ENCODE measurements at regions not wholly inside any gene's neighbourhood (a gene's known extent, or its start where the extent isn't known, plus 50 kb on each side); places are given as distances from the start of the nearest gene placed in this dataset.

DNA sequence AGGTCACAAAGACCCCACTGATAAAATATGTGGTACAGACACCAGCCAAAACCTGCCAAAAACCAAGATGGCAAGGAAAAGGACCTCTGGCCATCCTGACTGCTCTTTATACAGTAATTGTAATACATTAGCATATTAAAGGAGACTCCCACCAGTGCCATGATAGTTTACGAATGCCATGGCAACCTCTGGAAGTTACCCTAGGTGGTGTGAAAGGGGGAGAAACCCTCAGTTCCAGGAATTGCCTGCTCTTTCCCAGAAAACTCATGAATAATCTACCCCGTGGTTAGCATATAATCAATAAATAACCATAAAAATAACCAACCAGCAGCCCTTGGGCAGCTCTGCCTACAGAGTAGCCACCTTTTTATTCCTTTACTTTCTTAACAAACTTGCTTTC lies 129.8 kb upstream of the EPB41L3 start:
- H3K36me3 ChIP-seq, result no peaks in the 10 kb centered on the region

DNA sequence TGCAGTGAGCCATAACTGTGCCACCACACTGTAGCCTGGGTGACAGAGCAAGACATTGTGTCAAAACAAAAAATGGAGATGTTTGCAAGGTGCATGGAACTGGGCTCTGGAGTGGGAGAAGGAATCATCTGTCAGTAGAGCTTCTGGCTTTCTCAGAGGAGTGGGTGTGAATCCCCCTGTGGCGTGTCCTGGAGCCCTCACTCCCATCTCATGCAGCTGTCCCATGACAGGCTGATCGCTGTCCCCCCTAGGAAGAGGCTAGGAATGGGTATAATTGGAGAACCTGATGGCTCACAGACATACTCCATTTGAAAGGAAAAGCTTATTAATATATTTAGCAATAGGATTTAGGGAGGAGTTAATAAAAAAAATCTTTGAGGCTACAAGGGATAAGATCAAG lies 125.8 kb upstream of the EPB41L3 start:
- Histone ChIP-seq H3K27me3 (no peaks in the 10 kb centered on the region), H3K36me3 (no peaks in the 10 kb centered on the region), H3K4me3 (no peak overlapping the region), H3K9me3 (no peaks in the 10 kb centered on the region)
- no peak for DNase-seq

More for the DNA sequence above, 129.8 kb upstream of the EPB41L3 start:
- no peaks in the 10 kb centered on the region for H3K27me3 ChIP-seq
- no peaks in the 10 kb centered on the region for H3K9me3 ChIP-seq
- no peak for DNase-seq
- no peak overlapping the region for H3K4me3 ChIP-seq

DNA sequence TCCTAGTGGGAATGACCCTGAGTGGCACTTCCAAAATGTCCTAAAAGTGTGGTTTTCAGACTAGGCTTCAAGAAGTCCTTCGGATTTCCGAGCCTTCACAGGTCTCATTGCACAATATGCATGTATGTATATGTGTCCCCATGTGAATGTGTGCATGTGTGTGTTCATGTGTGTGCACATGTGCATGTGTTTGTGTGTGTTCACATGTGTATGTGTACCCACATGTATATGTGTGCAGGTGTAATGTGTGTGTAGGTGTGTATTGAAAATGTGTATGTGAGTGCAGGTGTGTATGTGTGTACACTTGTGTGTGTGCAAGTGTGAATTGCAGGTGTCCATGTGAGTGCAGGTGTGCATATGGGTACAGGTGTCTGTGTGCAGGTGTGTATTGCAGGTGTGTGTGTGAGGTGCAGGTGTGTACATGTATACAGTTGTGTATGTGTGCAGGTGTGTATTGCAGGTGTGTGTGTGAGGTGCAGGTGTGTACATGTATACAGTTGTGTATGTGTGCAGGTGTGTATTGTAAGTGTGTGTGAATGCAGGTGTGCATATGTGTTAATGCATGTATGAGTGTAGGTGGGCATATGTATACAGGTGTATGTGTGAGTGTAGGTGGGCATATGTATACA lies 124.4 kb upstream of the EPB41L3 start:
- Histone ChIP-seq H3K36me3 (no peaks in the 10 kb centered on the region), H3K9me3 (no peaks in the 10 kb centered on the region), H3K4me3 (no peak overlapping the region), H3K27me3 (no peaks in the 10 kb centered on the region)
- DNase-seq, result no peak

DNA sequence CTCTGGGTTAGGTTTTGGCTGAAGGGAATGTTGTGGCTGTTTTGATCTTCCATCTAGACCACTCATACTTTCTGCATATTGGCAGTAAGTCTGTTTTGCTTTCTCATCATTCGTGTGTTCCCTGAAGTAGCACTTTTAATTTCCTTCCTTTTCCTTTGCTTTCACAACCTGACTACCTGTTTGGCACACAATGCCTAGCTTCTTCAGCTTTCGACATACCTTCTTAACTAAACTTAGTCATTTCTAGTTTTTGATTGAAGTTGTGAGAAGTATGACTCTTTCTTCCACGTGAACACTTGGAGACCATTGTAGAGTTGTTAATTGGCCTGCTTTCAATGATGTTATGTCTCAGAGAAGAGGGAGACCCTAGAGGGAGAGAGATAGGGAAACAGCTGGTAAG lies 123.6 kb upstream of the EPB41L3 start:
- no peaks in the 10 kb centered on the region for H3K27me3 ChIP-seq
- no peaks in the 10 kb centered on the region for H3K36me3 ChIP-seq
- no peak for DNase-seq
- H3K9me3 ChIP-seq, result no peaks in the 10 kb centered on the region
- no peak overlapping the region for H3K4me3 ChIP-seq

DNA sequence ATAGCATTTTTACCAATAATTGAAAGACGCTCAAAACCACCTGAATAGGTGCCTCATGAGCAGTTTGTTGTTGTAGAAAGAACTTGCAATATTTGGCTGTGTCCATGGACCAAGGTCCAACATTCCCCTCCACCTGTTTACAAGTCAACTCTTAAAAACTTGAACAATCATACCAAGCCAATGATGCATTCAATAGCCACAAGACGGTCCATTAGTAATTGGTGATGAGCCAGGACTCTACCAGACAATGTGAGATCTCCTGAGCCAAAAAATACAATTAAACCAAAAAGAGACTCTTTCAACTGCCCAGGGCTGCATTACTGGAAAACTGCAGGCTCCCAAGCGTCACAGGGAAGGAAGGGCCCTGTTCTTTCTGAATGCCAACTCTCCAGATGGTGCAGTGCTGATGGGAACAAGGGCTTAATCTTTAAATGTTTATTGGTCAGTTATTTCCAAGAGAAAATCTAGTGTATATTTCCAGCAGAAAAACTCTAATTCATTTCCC lies 118.8 kb upstream of the EPB41L3 start:
- no peak overlapping the region for H3K4me3 ChIP-seq
- DNase-seq, result no peak
- no peaks in the 10 kb centered on the region for H3K9me3 ChIP-seq
- no peaks in the 10 kb centered on the region for H3K27me3 ChIP-seq
- H3K36me3 ChIP-seq, result no peaks in the 10 kb centered on the region

DNA sequence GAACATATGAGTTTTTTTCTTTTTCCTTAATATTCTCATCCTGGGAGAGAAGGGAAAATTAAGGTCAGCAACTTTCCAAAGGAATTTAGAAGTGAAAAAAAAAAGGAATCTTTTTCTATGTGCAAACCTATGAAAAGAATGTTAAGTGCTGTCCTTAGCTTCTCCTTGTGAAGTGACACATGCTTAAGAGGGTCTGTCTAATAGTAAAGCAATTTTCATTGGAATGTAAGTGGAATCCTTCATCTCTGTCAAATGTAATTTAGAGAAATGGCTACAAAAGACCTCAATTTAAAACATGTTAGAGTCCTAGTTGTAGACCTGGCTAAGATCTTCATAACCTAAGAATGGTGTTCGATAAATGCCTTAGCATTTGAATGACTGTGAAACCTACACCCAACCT lies 117.4 kb upstream of the EPB41L3 start:
- H3K4me3 ChIP-seq, result no peak overlapping the region
- H3K36me3 ChIP-seq, result no peaks in the 10 kb centered on the region
- H3K27me3 ChIP-seq, result no peaks in the 10 kb centered on the region
- no peak for DNase-seq
- H3K9me3 ChIP-seq, result no peaks in the 10 kb centered on the region

DNA sequence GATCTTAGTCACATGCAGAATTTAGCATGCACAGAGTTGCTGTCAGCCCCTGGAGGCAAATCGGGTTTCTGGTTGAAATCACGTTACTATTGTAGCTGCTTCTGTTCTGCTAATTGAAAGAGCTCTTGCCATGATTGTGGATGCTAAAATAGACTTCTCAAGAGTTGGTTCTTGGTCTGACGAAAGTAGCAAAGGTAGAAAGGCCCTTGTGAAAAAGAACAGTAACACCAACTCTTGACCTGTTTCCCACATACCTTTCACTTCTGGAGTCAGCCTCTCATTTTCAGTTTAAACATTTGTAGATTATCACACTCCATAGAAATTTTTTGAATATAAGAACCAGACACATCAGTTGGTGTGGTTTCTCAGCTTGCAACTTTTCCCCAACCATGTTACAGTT lies 110.0 kb upstream of the EPB41L3 start:
- no peaks in the 10 kb centered on the region for H3K36me3 ChIP-seq
- no peak for DNase-seq
- H3K27me3 ChIP-seq, result no peaks in the 10 kb centered on the region
- H3K4me3 ChIP-seq, result no peak overlapping the region
- H3K9me3 ChIP-seq, result no peaks in the 10 kb centered on the region

DNA sequence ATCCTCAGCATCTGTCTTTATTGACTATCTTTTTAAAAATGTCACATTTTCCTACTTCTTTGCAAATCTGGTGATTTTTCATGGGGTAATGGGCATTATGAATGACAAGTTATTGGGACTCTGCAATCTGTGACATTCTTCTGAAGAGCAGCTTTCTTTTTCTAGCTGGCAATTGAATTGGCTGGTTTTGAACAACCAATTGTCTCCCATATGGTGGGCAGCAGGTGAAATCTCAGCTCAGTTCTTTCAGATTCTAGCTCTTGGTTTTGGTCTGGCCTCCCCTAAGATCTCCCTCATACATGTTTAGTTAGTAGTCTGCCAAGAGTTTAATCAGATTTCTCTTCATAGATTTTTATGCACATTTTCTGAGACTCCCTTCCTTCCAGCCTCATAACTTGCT lies 107.9 kb upstream of the EPB41L3 start:
- DNase-seq, result no peak
- H3K36me3 ChIP-seq, result no peaks in the 10 kb centered on the region
- no peaks in the 10 kb centered on the region for H3K27me3 ChIP-seq
- H3K4me3 ChIP-seq, result no peak overlapping the region
- no peaks in the 10 kb centered on the region for H3K9me3 ChIP-seq

DNA sequence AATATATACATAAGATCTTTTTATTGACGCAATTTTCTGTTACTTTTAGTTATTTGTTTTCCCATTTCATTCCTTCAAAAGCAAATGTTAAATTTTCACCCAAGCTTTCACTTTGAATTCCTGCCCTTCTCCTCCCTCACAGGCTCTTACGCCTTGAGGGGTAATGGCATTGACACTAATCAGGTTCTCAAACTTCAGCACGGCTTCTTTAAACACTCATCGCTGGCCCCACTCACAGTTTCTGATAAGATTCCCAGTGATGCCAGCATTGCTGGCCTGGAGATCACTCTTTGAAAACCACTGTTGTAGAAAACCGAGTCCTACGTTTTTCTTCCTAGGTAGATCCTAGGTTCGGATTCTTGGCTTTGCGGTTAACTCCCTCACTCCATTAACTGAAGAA lies 105.6 kb upstream of the EPB41L3 start:
- Histone ChIP-seq H3K9me3 (no peaks in the 10 kb centered on the region), H3K36me3 (no peaks in the 10 kb centered on the region), H3K4me3 (no peak overlapping the region), H3K27me3 (no peaks in the 10 kb centered on the region)
- no peak for DNase-seq

DNA sequence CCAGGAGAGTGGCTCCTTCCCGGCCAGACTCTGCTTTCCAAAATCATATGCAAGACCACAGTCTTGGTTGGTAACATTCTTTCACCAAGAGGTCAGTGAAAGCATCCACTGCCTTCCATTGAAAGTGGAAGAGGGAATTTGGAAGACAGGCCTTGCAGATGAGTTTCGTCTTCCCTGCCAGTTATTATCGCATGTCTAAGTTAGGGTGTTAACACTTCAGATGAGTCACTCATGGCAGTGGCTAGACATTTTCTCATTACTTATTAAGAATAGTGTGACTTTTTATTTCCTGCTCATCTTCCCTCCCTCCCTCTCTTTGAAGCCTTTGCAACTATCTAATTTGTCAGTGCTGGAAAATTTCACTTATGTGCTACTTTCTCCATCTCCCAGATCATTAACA lies 102.9 kb upstream of the EPB41L3 start:
- Histone ChIP-seq H3K27me3 (0 out of 2 replicates have a peak, but pooled peaks cover 2% of the 10 kb centered on the region), H3K9me3 (no peaks in the 10 kb centered on the region), H3K36me3 (no peaks in the 10 kb centered on the region), H3K4me3 (no peak overlapping the region)
- DNase-seq, result no peak

DNA sequence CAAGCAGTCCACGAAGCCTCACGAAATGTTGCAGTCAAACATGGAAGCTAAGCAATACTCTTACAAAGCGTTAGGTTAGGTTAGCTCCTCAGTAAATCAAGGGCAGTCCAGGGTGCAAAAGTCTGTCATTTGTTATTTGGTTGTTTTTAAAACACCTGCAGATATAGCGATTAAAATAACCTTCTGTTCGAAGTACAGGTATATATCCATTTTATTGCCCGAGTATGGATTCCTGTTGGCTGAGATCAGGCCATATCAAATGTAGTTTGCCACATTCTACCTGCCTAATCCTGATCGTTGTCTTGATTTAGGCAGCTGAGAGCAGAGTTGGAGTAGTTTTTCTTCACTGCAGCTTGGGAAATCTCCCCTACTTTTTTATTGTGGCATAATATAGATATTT lies 99.5 kb upstream of the EPB41L3 start:
- 0 out of 2 replicates have a peak, but pooled peaks cover 2% of the 10 kb centered on the region for H3K27me3 ChIP-seq
- H3K4me3 ChIP-seq, result no peak overlapping the region
- no peak for DNase-seq
- no peaks in the 10 kb centered on the region for H3K36me3 ChIP-seq
- no peaks in the 10 kb centered on the region for H3K9me3 ChIP-seq

DNA sequence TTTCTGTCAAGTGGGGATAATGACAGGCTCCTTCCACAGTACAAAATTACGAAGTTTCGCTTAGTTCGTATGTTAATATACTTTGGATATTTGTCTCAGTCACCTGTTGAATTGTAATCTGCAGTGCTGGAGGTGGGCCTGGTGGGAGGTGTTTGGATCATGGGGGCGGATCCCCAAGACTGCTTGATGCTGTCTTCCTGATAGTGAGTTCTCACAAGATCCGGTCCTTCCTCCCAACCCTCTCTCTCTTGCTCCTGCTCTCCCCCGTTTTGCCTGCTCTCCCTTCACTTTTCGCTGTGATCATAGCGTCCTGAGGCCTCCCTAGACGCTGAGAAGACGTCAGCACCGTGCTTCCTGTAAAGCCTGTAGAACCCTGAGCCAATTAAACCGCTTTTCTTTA lies 97.1 kb upstream of the EPB41L3 start:
- Histone ChIP-seq H3K36me3 (no peaks in the 10 kb centered on the region), H3K9me3 (no peaks in the 10 kb centered on the region), H3K27me3 (peaks cover 2% of the 10 kb centered on the region; the same call in 1 of the 2 replicates), H3K4me3 (no peak overlapping the region)
- DNase-seq, result no peak

DNA sequence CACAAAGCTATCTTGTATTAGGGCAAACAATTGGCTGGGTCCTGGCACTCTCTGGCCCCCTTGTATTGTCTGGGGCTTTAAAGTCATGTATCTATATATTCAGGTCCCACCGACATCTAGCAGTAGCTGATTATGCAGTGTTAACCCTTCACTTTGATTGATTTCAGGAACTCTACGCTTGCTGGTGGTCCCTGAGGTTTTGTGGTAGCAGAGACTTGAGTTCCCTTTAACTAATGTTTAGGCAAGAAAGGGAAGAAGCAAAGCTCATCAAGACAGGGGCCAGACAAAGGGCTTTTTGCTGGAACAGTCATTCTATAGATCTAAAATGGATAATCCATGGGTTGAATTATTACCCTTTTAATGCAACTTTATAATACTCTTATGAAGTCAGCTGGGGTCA lies 95.3 kb upstream of the EPB41L3 start:
- DNase-seq, result no peak
- Histone ChIP-seq H3K36me3 (no peaks in the 10 kb centered on the region), H3K4me3 (no peak overlapping the region), H3K27me3 (peaks cover 2% of the 10 kb centered on the region; the same call in 1 of the 2 replicates), H3K9me3 (no peaks in the 10 kb centered on the region)

DNA sequence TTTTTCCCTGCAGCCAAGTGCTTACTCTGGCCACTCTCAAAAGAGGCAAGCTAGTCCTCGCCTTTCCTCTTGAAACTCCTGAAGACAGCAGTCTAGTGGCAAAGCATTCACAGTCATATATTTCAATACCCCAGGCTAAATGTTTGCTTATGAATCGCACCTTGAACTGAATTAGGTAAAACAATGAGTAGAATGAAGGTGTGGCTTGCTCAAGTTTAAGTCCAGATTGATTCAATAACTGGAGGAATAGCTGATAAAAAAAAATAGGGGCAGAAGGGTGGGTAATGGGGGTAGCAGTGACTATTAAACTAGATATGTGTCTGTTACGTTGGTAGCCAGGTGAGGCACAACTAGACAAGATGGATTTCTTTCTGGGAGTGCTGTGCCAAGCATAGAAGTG lies 88.2 kb upstream of the EPB41L3 start:
- H3K4me3 ChIP-seq, result no peak overlapping the region
- H3K36me3 ChIP-seq, result no peaks in the 10 kb centered on the region
- peaks cover 33% of the 10 kb centered on the region for H3K27me3 ChIP-seq
- no peak for DNase-seq
- H3K9me3 ChIP-seq, result no peaks in the 10 kb centered on the region

DNA sequence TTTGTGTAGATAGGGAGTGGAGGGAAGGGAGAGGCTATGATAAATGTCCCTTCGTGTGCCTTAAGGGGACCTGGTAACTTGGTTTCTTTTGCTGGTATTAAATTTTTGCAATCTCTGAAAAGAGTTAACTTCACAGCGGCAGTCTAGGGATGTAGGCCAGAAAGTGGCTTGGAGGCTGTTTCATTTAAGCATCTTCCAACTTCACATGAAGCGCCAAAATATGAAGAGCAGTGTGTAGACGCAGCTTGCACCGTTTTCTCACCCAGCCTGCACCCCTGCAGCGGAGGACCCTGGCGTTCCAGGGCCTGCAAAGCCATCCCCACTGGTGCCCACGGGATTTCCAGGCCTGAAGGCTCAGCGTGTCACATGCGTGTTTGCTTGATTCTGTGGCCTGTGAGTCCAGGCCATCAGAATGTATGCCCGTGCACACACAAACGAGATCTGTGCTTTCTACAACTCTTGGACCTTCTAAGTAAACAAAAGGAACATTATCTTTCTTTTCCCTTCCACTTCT lies 87.2 kb upstream of the EPB41L3 start:
- Histone ChIP-seq H3K4me3 (no peak overlapping the region), H3K36me3 (no peaks in the 10 kb centered on the region), H3K27me3 (peaks cover 40% of the 10 kb centered on the region), H3K9me3 (no peaks in the 10 kb centered on the region)
- no peak for DNase-seq

DNA sequence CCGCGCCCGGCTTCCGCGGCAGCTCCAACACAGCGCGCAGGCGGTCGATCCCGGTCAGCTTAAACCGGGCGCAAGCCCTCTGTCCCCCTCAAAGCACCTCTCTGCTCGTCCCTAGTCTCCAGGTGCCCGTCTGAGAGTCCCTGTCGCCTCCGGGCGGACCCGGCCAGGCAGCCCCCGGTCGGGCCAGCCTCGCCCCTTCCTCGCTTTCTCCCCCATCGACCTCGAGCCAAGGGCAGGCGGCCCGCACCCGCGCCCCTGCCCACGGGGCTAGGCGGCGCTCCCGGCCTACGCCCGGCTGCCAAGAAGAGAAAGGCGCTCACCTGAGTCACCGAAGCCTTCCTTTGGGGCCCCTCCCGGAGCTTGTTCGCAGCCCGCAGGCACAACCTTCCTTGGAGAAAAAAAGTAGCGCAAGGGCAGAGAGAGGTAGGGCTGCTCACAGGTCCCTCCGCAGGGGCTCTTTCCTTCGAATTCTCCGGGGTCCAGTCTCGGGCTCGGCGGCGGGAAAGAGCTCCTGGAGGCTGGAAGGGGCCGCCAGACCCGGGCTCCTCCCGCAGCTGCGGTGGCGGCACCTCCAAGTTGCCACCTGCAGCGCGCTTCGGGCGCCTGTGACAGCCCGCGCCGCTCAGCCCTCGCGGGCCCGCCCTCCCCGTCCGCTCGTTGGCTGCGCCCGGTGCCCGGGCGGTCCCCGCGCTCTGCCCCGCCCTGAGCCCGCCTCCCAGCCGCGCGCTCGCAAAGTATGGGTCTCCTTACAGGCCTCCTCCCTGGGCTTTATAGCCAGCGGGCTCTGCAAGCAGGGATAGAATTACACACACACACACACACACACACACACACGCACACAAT lies 86.5 kb upstream of the EPB41L3 start:
- Histone ChIP-seq H3K9me3 (no peaks in the 10 kb centered on the region), H3K36me3 (no peaks in the 10 kb centered on the region), H3K4me3 (no peak overlapping the region), H3K27me3 (peaks cover 40% of the 10 kb centered on the region)
- DNase-seq, result peak; percentile 11

DNA sequence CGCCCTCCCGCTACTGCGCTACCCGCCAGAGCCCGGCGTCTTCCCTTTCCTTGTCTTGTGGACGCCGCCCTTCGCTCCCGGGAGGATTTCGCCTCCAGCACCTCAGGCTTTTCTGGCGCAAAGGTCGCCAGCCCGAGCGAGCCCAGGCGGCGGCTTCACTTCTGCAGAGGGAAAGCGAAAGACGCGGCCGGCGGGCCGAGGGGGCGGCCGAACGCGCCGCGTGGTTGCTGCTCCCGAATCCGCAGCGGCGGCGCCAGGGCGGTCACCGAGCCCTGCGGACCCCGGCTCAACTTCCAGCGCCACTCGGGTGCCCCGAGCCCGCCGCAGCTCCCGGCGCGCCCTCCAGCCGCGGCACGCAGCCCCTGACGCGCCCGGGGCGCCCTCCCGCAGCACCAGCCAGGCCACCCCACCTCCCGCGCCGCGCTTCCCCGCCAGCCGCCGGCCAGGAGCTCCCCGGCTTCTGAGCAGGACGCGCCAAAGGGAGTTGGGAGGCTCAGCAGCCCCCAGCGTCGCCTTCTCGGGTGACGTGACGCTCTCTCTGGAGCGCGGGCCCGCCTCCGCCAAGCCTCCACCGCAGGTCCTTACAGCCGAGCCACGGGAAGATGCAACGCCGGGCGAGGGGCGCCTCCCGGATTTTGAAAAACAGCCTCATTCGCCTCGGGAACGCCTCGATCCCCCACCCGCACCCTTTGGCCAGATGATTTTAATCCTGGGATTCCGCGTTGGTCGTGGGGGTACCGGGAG lies 84.9 kb upstream of the EPB41L3 start:
- Histone ChIP-seq H3K4me3 (peak overlapping the region; percentile 33), H3K9me3 (no peaks in the 10 kb centered on the region), H3K36me3 (no peaks in the 10 kb centered on the region), H3K27me3 (peaks cover 40% of the 10 kb centered on the region)
- DNase-seq, result peak; percentile 24

All from MG63 (cell line).